ENCODE measurements at regions not wholly inside any gene's neighbourhood (a gene's known extent, or its start where the extent isn't known, plus 50 kb on each side); places are given as distances from the start of the nearest gene placed in this dataset.
A peak's percentile ranks its signal among the peaks of the same experiment; 100 is the strongest.
"Not testable (repeated sequence)": the region's sequence is repeated elsewhere in the genome, so short reads cannot be mapped to it uniquely, and the experiment has no call there.

DNA sequence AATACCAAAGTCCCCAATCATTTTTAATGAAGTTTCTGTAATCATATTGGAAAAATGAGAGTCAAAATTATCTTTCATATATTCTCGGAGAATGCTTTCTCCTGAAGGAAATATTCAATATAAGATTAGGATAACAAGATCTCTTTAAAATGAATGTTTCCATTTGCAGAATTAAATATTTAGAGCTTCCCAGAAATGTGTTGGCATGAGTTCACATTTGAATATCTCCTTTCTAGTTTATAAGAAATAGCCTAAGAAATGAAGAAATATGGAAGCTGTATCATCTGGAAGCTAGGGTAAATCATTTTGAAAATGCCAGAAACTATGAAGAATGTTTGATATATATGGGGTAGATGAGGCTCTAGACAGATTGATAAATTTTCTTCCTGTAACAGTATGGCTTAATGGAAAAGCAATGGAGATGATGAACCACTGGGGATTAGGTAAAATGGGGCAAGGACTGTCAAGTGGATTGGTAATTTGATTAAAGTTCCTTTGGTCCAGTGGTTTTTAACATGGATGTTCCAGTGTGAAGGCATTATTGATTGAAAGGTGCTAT lies 184.6 kb upstream of the ZNF804A start:
- H3K4me3 ChIP-seq (ENCODE audit: low read depth, low read length): no peak overlapping the region
- TF ChIP-seq, protein P1, sequence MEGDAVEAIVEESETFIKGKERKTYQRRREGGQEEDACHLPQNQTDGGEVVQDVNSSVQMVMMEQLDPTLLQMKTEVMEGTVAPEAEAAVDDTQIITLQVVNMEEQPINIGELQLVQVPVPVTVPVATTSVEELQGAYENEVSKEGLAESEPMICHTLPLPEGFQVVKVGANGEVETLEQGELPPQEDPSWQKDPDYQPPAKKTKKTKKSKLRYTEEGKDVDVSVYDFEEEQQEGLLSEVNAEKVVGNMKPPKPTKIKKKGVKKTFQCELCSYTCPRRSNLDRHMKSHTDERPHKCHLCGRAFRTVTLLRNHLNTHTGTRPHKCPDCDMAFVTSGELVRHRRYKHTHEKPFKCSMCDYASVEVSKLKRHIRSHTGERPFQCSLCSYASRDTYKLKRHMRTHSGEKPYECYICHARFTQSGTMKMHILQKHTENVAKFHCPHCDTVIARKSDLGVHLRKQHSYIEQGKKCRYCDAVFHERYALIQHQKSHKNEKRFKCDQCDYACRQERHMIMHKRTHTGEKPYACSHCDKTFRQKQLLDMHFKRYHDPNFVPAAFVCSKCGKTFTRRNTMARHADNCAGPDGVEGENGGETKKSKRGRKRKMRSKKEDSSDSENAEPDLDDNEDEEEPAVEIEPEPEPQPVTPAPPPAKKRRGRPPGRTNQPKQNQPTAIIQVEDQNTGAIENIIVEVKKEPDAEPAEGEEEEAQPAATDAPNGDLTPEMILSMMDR (IDR thresholded peaks at IDR 0.05; ENCODE audit: control insufficient read depth, extremely low read depth, insufficient read depth): no peak
- DNase-seq (ENCODE audit: low read depth): no peak

DNA sequence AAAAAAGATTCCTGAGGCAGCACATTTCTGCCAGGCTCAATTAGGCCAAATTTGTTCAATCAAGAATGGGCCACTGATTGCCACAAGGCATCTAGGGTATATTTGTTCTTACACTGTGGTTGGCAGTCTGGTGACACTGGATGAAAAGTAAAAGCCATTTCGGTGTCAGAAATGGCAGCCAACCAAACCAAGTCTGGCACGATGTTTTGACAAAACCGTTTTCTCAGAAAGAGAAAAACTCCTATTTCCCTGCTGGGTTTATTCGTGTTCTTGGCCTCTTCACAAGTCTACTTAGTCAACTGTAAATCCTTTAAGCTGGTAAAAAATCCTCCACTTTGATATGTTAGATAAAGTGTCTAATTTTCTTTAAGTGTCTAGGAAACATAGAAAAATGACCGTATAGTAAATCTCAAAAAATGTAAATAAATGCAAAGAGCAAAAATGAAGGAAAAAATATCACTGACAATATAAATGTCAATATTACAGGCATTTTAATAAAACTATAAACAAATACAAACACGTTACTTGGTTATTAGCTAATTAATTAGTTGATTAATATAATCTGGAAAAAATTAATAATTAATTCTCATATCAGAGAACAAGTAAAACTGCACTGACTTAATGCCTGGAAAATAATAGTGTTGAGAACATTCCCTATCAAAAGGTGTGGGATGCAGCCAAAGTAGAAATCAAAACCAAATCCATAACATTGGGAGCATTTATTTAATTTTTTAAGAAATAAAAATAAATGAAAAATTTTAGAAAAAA lies 182.0 kb upstream of the ZNF804A start:
- H3K4me3 ChIP-seq (ENCODE audit: low read depth, low read length): no peak overlapping the region
- TF ChIP-seq, protein P1 (IDR thresholded peaks at IDR 0.05; ENCODE audit: control insufficient read depth, extremely low read depth, insufficient read depth): no peak
- no peak for DNase-seq (ENCODE audit: low read depth)

DNA sequence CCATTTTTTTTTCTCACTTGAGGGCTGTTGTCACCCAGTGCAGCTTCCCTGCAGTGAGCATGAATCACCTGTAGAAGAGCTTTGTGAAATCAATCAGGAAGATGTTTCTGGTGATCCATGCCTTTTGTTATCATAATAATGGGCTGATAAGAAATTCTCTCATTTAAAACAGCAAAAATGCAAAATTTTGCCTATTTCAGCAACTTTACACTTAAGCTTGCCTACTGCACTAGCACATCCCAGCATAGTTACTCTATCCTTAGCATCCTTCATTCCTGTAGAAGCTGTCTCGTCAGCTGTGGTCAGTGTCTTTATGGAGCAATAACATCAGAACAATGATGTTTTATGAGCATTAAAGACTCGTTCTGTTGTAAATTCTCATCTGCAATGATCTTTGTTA lies 178.6 kb upstream of the ZNF804A start:
- no peak overlapping the region for H3K4me3 ChIP-seq (ENCODE audit: low read depth, low read length)
- no peak for DNase-seq (ENCODE audit: low read depth)
- TF ChIP-seq, protein P1 (IDR thresholded peaks at IDR 0.05; ENCODE audit: control insufficient read depth, extremely low read depth, insufficient read depth): no peak

DNA sequence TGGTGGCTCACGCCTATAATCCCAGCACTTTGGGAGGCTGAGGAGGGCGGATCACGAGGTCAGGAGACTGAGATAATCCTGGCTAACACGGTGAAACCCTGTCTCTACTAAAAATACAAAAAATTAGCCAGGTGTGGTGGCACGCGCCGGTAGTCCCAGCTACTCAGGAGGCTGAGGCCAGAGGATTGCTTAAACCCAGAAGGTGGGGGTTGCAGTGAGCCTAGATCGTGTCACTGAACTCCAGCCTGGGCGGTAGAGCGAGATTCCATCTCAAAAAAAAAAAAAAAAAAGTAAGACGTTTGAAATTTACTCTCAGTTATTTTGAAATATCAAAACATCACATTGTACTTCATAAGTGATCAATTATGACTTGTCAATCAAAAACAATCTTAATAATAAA lies 176.9 kb upstream of the ZNF804A start:
- H3K4me3 ChIP-seq (ENCODE audit: low read depth, low read length); DNase-seq (ENCODE audit: low read depth): not testable (repeated sequence)

DNA sequence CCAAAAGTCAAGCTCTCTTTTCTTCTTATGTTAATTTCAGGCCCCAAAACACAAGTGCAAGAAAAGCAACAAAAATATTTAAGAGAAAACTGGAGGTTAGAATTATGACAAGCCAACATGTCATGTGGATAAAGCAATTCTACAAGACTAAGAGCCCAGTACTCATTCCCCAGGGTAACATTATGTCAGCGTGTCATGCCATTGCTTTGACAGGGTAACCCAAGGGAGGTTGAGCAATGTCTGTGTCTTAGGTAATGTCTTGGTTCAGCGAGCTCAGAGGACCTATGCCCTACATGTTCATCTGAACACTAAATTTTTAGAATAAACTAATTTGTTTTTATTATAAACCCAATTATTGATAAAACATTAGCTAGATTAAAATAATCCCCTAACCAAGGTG lies 173.2 kb upstream of the ZNF804A start:
- H3K4me3 ChIP-seq (ENCODE audit: low read depth, low read length): no peak overlapping the region
- TF ChIP-seq, protein P1 (IDR thresholded peaks at IDR 0.05; ENCODE audit: control insufficient read depth, extremely low read depth, insufficient read depth): no peak
- no peak for DNase-seq (ENCODE audit: low read depth)

DNA sequence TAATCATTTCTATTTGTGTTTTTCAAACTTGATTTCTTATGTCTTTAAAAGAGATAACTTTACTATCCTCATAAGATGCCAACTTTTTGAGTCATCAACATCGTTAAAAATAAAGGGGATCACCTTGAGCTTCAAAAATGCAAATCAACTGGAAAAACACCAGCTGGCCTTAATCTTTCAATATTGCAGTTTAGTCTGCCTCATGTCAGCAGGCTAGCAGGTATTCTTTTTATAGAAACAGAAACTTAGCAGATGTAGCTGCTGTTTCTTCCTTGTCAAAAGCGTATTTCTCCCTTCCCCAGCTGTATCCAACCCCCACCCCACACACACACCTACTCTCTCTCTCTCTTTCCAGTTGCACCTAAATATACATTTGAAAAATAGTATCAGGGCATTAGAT lies 154.1 kb upstream of the ZNF804A start:
- DNase-seq (ENCODE audit: low read depth): peak; percentile 75
- no peak overlapping the region for H3K4me3 ChIP-seq (ENCODE audit: low read depth, low read length)
- TF ChIP-seq, protein P1 (IDR thresholded peaks at IDR 0.05; ENCODE audit: control insufficient read depth, extremely low read depth, insufficient read depth): no peak

DNA sequence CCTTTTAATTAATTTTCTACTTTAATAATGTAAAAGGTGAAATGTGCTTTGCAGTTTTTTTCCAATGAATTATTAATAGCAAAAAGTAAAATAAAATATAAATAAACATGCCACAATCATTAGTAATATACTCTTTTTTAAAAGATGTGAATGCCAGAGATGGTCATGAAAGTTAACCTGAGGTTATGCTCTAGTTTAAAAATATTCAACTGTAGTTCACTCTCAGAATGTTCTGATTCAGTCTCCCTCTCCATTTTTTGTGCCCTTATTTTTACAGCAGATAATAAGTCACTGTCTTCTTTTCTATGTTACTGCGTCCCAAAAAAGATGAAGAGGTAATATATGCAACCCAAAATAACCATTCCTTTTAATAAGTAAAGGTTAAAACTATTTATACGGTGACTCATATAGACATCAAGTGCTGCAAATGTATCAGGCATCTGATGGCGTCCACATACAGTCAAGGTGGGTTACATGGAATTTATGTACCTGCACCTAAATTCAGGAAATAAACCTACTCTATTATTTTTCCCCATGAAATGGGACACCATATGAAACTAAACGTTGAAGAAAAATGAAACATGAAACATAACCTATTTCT lies 153.6 kb upstream of the ZNF804A start:
- TF ChIP-seq, protein P1 (IDR thresholded peaks at IDR 0.05; ENCODE audit: control insufficient read depth, extremely low read depth, insufficient read depth): no peak
- no peak for DNase-seq (ENCODE audit: low read depth)
- no peak overlapping the region for H3K4me3 ChIP-seq (ENCODE audit: low read depth, low read length)

All from LNCaP clone FGC (cell line).